Endothelial cell of umbilical vein (primary cell): ENCODE measurements at regions not wholly inside any gene's neighbourhood (a gene's known extent, or its start where the extent isn't known, plus 50 kb on each side); places are given as distances from the start of the nearest gene placed in this dataset.

Source experiments
- BruUV-seq: library from RNA; stranded (reverse); fragments of 400-500 nt; replicated peaks from 2 replicates; lab custom pipeline; 2021; lab: Mats Ljungman, UMichigan
- CTCF ChIA-PET: fragments of 300-600, 350-600 bp; sonication (Branson Sonifier 250); formaldehyde crosslinking; loops from one replicate; lab custom pipeline; 2021; ENCODE audit warnings: antibody characterized with exemption, inconsistent platforms; lab: Charles Lee
- POLR2A ChIA-PET: fragments of 300-600, 350-600 bp; sonication (Branson Sonifier 250); formaldehyde crosslinking; loops from one replicate; lab custom pipeline; 2021; ENCODE audit warnings: antibody characterized with exemption, inconsistent platforms; lab: Charles Lee
- DNase-seq: peaks from one replicate; pipeline ENCODE4 v3.0.0-alpha.2; 2011; ENCODE audit warnings: low read depth, low spot score
- FAIRE-seq: peaks from 2 replicates; lab custom pipeline; 2011; peaks lifted over from hg19 to GRCh38; lab: Jason Lieb, UNC
- H2AFZ ChIP-seq: 2 replicates; pipeline ENCODE4 v1.6.0; 2012; ENCODE audit warnings: low read depth, low read length, control low read depth, inconsistent platforms
- H3K27ac ChIP-seq: 2 replicates; pipeline ENCODE4 v1.5.1; 2011; ENCODE audit warnings: low read depth, mild to moderate bottlenecking, control low read depth, low read length, moderate library complexity; ENCODE audit not compliant: insufficient read depth
- H3K27me3 ChIP-seq, 2 experiments: 2 replicates each; pipeline versions ENCODE4 v1.6.0 to v1.6.1; 2011; ENCODE audit warnings: low read length in 2 of 2, mixed read lengths in 1 of 2; ENCODE audit not compliant: control insufficient read depth in 2 of 2, insufficient read depth in 2 of 2
- H3K36me3 ChIP-seq, 2 experiments: 2 replicates in 1 of 2; 3 replicates in 1 of 2; pipeline ENCODE4 v1.5.1; 2011; ENCODE audit warnings: low read length in 2 of 2, mild to moderate bottlenecking in 1 of 2, moderate library complexity in 1 of 2; ENCODE audit not compliant: control insufficient read depth in 2 of 2, insufficient read depth in 2 of 2; ENCODE audit errors: extremely low read depth in 1 of 2
- H3K4me1 ChIP-seq: 3 replicates; pipeline ENCODE4 v1.5.1; 2011; ENCODE audit warnings: mild to moderate bottlenecking, low read length; ENCODE audit not compliant: control insufficient read depth, insufficient read depth; ENCODE audit errors: extremely low read depth
- H3K4me2 ChIP-seq: 2 replicates; pipeline ENCODE4 v1.6.1; 2011; ENCODE audit warnings: low read length, control low read depth, mixed read lengths; ENCODE audit not compliant: insufficient read depth
- H3K4me3 ChIP-seq, 3 experiments: fragments of 200-600 bp in 1 of 3; sonication (generic), shearing (Covaris generic) in 1 of 3; replicated peaks in 1 of 3; 2 replicates each; pipeline ENCODE4 v1.5.1; 2011 to 2016; ENCODE audit warnings: control low read depth in 3 of 3, low read length in 3 of 3, mild to moderate bottlenecking in 2 of 3, inconsistent platforms in 1 of 3, low read depth in 1 of 3, moderate library complexity in 1 of 3; ENCODE audit not compliant: insufficient read depth in 1 of 3
- H3K79me2 ChIP-seq: 2 replicates; pipeline ENCODE4 v1.6.0; 2012; ENCODE audit warnings: low read length, inconsistent platforms; ENCODE audit not compliant: control insufficient read depth, insufficient read depth
- H3K9ac ChIP-seq: replicated peaks from 2 replicates; pipeline ENCODE3; 2011; ENCODE audit warnings: low read length, control low read depth; ENCODE audit not compliant: insufficient read depth; ENCODE audit errors: extremely low read depth
- H3K9me1 ChIP-seq: replicated peaks from 3 replicates; pipeline ENCODE4 v1.6.0; 2011; ENCODE audit warnings: mild to moderate bottlenecking, low read length; ENCODE audit not compliant: control insufficient read depth, insufficient read depth; ENCODE audit errors: extremely low read depth
- H3K9me3 ChIP-seq: replicated peaks from 2 replicates; pipeline ENCODE4 v1.5.1; 2012; ENCODE audit warnings: low read length, inconsistent platforms; ENCODE audit not compliant: control insufficient read depth, insufficient read depth
- H4K20me1 ChIP-seq: replicated peaks from 2 replicates; pipeline ENCODE3; 2011; ENCODE audit warnings: mild to moderate bottlenecking, low read length; ENCODE audit not compliant: control insufficient read depth, insufficient read depth; ENCODE audit errors: extremely low read depth
- EZH2 ChIP-seq: IDR thresholded peaks from 2 replicates; pipeline ENCODE4 v1.6.1; 2012; ENCODE audit warnings: borderline replicate concordance, low read depth, mild to moderate bottlenecking, moderate library complexity, low read length, inconsistent platforms; ENCODE audit not compliant: severe bottlenecking
- FOS ChIP-seq: IDR thresholded peaks from 2 replicates; pipeline ENCODE4 v1.6.1; 2011; ENCODE audit warnings: mild to moderate bottlenecking, low read length, moderate library complexity, borderline replicate concordance; ENCODE audit not compliant: insufficient read depth
- GATA2 ChIP-seq: IDR thresholded peaks from 2 replicates; pipeline ENCODE4 v1.7.0; 2011; ENCODE audit warnings: low read depth, mild to moderate bottlenecking, moderate library complexity, mixed read lengths, low read length; ENCODE audit not compliant: insufficient read length, insufficient read depth
- JUN ChIP-seq: IDR thresholded peaks from 2 replicates; pipeline ENCODE4 v1.6.1; 2011; ENCODE audit warnings: borderline replicate concordance, low read depth; ENCODE audit not compliant: insufficient read length, insufficient read depth
- MAX ChIP-seq: IDR thresholded peaks from 2 replicates; pipeline ENCODE4 v1.6.1; 2011; ENCODE audit not compliant: insufficient read depth, insufficient read length
- MYC ChIP-seq: IDR thresholded peaks from one replicate; pipeline ENCODE4 v1.6.1; 2011; ENCODE audit warnings: mild to moderate bottlenecking, low read depth, low read length
- POLR2AphosphoS5 ChIP-seq: IDR thresholded peaks from 2 replicates; pipeline ENCODE4 v1.6.1; 2012; ENCODE audit warnings: low read depth, mild to moderate bottlenecking, control low read depth, low read length, moderate library complexity; ENCODE audit not compliant: insufficient read depth
- dilution Hi-C: fragments of 300-500 bp; cut with MboI; formaldehyde crosslinking; loops from one replicate; pipeline ENCODE4 v1.15.0; 2019; ENCODE audit warnings: low sequenced_read_pairs; ENCODE audit not compliant: extremely low pct_ligation_motif_present
- intact Hi-C: fragments of 100-400 bp; cut with micrococcal nuclease; formaldehyde crosslinking; loops from one replicate; pipeline ENCODE4 v1.10.0; 2022

- H3K4me1 ChIP-seq: no peaks in the 10 kb centered on the region
- H3K9ac ChIP-seq: no peak overlapping the region
- no peaks in the 10 kb centered on the region for H4K20me1 ChIP-seq
- intact Hi-C loops (loop anchor here (10.0 kb wide), 1 partner anchor 70 kb away; no protein-coding TSS in a partner anchor), dilution Hi-C loops (no loop called here)
- no peaks in the 10 kb centered on the region for H3K9me3 ChIP-seq
- H2AFZ ChIP-seq: no peak overlapping the region
- no peaks in the 10 kb centered on the region for H3K36me3 ChIP-seq
- H3K27me3 ChIP-seq: no peaks in the 10 kb centered on the region
- no peak overlapping the region for H3K4me2 ChIP-seq
- no peak for FAIRE-seq
- no peak overlapping the region for H3K4me3 ChIP-seq
- DNase-seq: no peak
- no peak overlapping the region for H3K27ac ChIP-seq
- no peak for TF ChIP-seq MYC
- TF ChIP-seq MAX: no peak
- no peak for TF ChIP-seq FOS
- no peak for TF ChIP-seq GATA2
- TF ChIP-seq JUN: no peak
- TF ChIP-seq EZH2: no peak
- no peak for TF ChIP-seq POLR2AphosphoS5
- no peaks in the 10 kb centered on the region for H3K9me1 ChIP-seq
- ChIA-PET POLR2A (no interaction called here), CTCF (interaction anchor here (1.1 kb wide), 1 partner anchor 8 kb away, joined by 4 read pairs; no protein-coding TSS in a partner anchor)
- no TSS peak for BruUV-seq
- H3K79me2 ChIP-seq: no peaks in the 10 kb centered on the region
Measured at GRCh38 chr9:16974436-16974835, 104.0 kb upstream of the BNC2 start.

- TF ChIP-seq POLR2AphosphoS5: no peak
- Histone ChIP-seq H3K9ac (no peak overlapping the region), H3K27me3 (no peaks in the 10 kb centered on the region), H3K4me1 (no peaks in the 10 kb centered on the region), H4K20me1 (no peaks in the 10 kb centered on the region), H3K9me3 (no peaks in the 10 kb centered on the region), H3K4me2 (no peak overlapping the region), H3K27ac (no peak overlapping the region), H3K36me3 (no peaks in the 10 kb centered on the region), H3K9me1 (no peaks in the 10 kb centered on the region), H2AFZ (no peak overlapping the region), H3K4me3 (no peak overlapping the region), H3K79me2 (no peaks in the 10 kb centered on the region)
- ChIA-PET POLR2A (no interaction called here), CTCF (no interaction called here)
- dilution Hi-C loops: no loop called here
- intact Hi-C loops: loop anchor here (10.0 kb wide), 1 partner anchor 74 kb away; no protein-coding TSS in a partner anchor
- DNase-seq (no peak), FAIRE-seq (no peak)
- no TSS peak for BruUV-seq
Measured at GRCh38 chr9:16970321-16970720, 99.9 kb upstream of the BNC2 start.
